ENCODE measurements at regions not wholly inside any gene's neighbourhood (a gene's known extent, or its start where the extent isn't known, plus 50 kb on each side); places are given as distances from the start of the nearest gene placed in this dataset.

- Histone ChIP-seq H3K36me3 (no peaks in the 10 kb centered on the region), H3K27ac (no peak overlapping the region), H3K9me3 (no peaks in the 10 kb centered on the region), H3K4me1 (no peaks in the 10 kb centered on the region), H3K27me3 (peaks cover 0 to 5% (median 0%) of the 10 kb centered on the region in 4 donors), H3K4me3 (no peak overlapping the region)
- DNase-seq: no peak
- no peak for FAIRE-seq
- TF ChIP-seq CTCF (IDR thresholded peaks at IDR 0.05): no peak
- no peak for ATAC-seq
- 29 to 37% methylated on average over 5 of the region's 5 CpGs for WGBS, 2 donors
- intact Hi-C loops (cut with DNase I): no loop called here
These were observed 854.0 kb upstream of the LRRTM1 start for GRCh38 chr2:81158505-81158904.

- ATAC-seq: no peak
- no peak for TF ChIP-seq CTCF (IDR thresholded peaks at IDR 0.05)
- Histone ChIP-seq H3K4me3 (no peak overlapping the region), H3K4me1 (no peaks in the 10 kb centered on the region), H3K27me3 (no peaks in the 10 kb centered on the region), H3K27ac (no peak overlapping the region), H3K36me3 (no peaks in the 10 kb centered on the region), H3K9me3 (no peaks in the 10 kb centered on the region)
- 65 to 73% methylated on average over 4 of the region's 4 CpGs for WGBS, 2 donors
- intact Hi-C loops (cut with DNase I): no loop called here
- no peak for DNase-seq
- no peak for FAIRE-seq
These were observed 843.8 kb upstream of the LRRTM1 start for GRCh38 chr2:81148323-81148722.

- TF ChIP-seq CTCF (IDR thresholded peaks at IDR 0.05): no peak
- no peaks in the 10 kb centered on the region for H3K36me3 ChIP-seq
- no peak for ATAC-seq
- no peaks in the 10 kb centered on the region for H3K4me1 ChIP-seq
- no peak for FAIRE-seq
- no peaks in the 10 kb centered on the region for H3K9me3 ChIP-seq
- no peak for DNase-seq
- no peak overlapping the region for H3K4me3 ChIP-seq
- H3K27me3 ChIP-seq: no peaks in the 10 kb centered on the region
- no peak overlapping the region for H3K27ac ChIP-seq
- intact Hi-C loops (cut with DNase I): no loop called here
These were observed 831.7 kb upstream of the LRRTM1 start for GRCh38 chr2:81136296-81136695.

- DNase-seq (no peak), FAIRE-seq (no peak), ATAC-seq (no peak)
- H3K9me3 ChIP-seq: no peaks in the 10 kb centered on the region
- intact Hi-C loops (cut with DNase I): no loop called here
- no peaks in the 10 kb centered on the region for H3K36me3 ChIP-seq
- H3K27me3 ChIP-seq: no peaks in the 10 kb centered on the region
- no peak for TF ChIP-seq CTCF (IDR thresholded peaks at IDR 0.05)
- H3K27ac ChIP-seq: no peak overlapping the region
- WGBS, 2 donors: 49 to 51% methylated on average over 1 of the region's 1 CpG
- no peaks in the 10 kb centered on the region for H3K4me1 ChIP-seq
- H3K4me3 ChIP-seq: no peak overlapping the region
These were observed 792.8 kb upstream of the LRRTM1 start for GRCh38 chr2:81097361-81097760.

DNA sequence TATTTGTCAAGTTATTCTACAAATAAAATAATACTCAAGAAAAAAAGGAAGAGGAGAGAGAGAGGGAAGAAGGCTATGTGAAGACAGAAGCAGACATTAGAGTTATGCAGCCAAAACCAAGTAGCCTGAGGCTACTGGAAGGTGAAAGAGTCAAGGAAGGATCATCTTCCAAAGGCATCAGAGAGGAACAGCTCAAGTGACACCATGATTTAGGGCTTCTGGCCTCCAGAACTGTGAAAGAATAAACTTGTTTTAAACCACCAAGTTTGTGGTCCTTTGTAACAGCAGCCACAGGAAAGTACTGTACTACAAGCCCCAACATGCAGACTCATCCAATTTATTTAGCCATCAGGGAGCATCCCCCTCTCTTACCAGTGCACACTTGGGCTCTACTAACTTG lies 788.5 kb upstream of the LRRTM1 start:
- FAIRE-seq (no peak), DNase-seq (no peak), ATAC-seq (no peak)
- H3K9me3 ChIP-seq: no peaks in the 10 kb centered on the region
- no peaks in the 10 kb centered on the region for H3K36me3 ChIP-seq
- H3K4me1 ChIP-seq: no peaks in the 10 kb centered on the region
- no peaks in the 10 kb centered on the region for H3K27me3 ChIP-seq
- H3K27ac ChIP-seq: no peak overlapping the region
- no peak overlapping the region for H3K4me3 ChIP-seq
- TF ChIP-seq CTCF (IDR thresholded peaks at IDR 0.05): no peak
- intact Hi-C loops (cut with DNase I): no loop called here

All from pancreas (tissue), 10 donors.